ENCODE measurements at regions not wholly inside any gene's neighbourhood (a gene's known extent, or its start where the extent isn't known, plus 50 kb on each side); places are given as distances from the start of the nearest gene placed in this dataset.

- no peak for TF ChIP-seq CTCF (conservative IDR thresholded peaks at IDR 0.05; ENCODE audit: low read depth, low read length)
- no peak for TF ChIP-seq EZH2 (IDR thresholded peaks at IDR 0.05; ENCODE audit: low read length, unreplicated experiment)
Observed at GRCh38 chr20:40942775-40943174, 85.8 kb upstream of the TOP1 start.
